ENCODE measurements at regions not wholly inside any gene's neighbourhood (a gene's known extent, or its start where the extent isn't known, plus 50 kb on each side); places are given as distances from the start of the nearest gene placed in this dataset.

GRCh38 chr9:134265078-134265477 lies 61.2 kb upstream of the RXRA start:
- no peak for TF ChIP-seq CTCF (IDR thresholded peaks at IDR 0.05; ENCODE audit: borderline replicate concordance, insufficient read depth, low read depth, low read length)

GRCh38 chr9:134266418-134266817 lies 59.8 kb upstream of the RXRA start:
- no peak overlapping the region for H3K4me3 ChIP-seq (ENCODE audit: low read depth, low read length)
- no peak for TF ChIP-seq CTCF (IDR thresholded peaks at IDR 0.05; ENCODE audit: borderline replicate concordance, insufficient read depth, low read depth, low read length)

More at GRCh38 chr9:134265078-134265477, 61.2 kb upstream of the RXRA start:
- H3K4me3 ChIP-seq (ENCODE audit: low read depth, low read length) = no peak overlapping the region

GRCh38 chr9:134267305-134267880 lies 58.9 kb upstream of the RXRA start:
- H3K4me3 ChIP-seq (ENCODE audit: low read depth, low read length) = no peak overlapping the region
- no peak for TF ChIP-seq CTCF (IDR thresholded peaks at IDR 0.05; ENCODE audit: borderline replicate concordance, insufficient read depth, low read depth, low read length)

GRCh38 chr9:134267881-134268724 lies 58.2 kb upstream of the RXRA start:
- TF ChIP-seq CTCF (IDR thresholded peaks at IDR 0.05; ENCODE audit: borderline replicate concordance, insufficient read depth, low read depth, low read length) = no peak
- H3K4me3 ChIP-seq (ENCODE audit: low read depth, low read length) = no peak overlapping the region

GRCh38 chr9:134268747-134269146 lies 57.5 kb upstream of the RXRA start:
- TF ChIP-seq CTCF (IDR thresholded peaks at IDR 0.05; ENCODE audit: borderline replicate concordance, insufficient read depth, low read depth, low read length) = no peak
- no peak overlapping the region for H3K4me3 ChIP-seq (ENCODE audit: low read depth, low read length)

GRCh38 chr9:134271338-134272301 lies 54.6 kb upstream of the RXRA start:
- no peak for TF ChIP-seq CTCF (IDR thresholded peaks at IDR 0.05; ENCODE audit: borderline replicate concordance, insufficient read depth, low read depth, low read length)
- no peak overlapping the region for H3K4me3 ChIP-seq (ENCODE audit: low read depth, low read length)
